SK-N-SH (cell line): ENCODE measurements at regions not wholly inside any gene's neighbourhood (a gene's known extent, or its start where the extent isn't known, plus 50 kb on each side); places are given as distances from the start of the nearest gene placed in this dataset.

Experiments
- CTCF ChIP-seq: fragments of 200-600 bp; sonication (generic); IDR thresholded peaks from 2 replicates; pipeline ENCODE4 v1.6.1; 2017; ENCODE audit warnings: antibody characterized with exemption, mild to moderate bottlenecking, moderate library complexity
- MAX ChIP-seq: IDR thresholded peaks from 2 replicates; pipeline ENCODE4 v1.4.0; 2012; ENCODE audit warnings: low read depth
- RCOR1 ChIP-seq: fragments of 150-350 bp; IDR thresholded peaks from 2 replicates; pipeline ENCODE4 v1.6.1; 2017; ENCODE audit warnings: antibody characterized with exemption, low read length
- SIN3A ChIP-seq: IDR thresholded peaks from 2 replicates; pipeline ENCODE4 v1.6.1; 2012; ENCODE audit warnings: low read depth, mild to moderate bottlenecking, low read length, moderate library complexity, borderline replicate concordance

GRCh38 chr20:24754691-24755090 lies 194.4 kb upstream of the CST7 start:
- TF ChIP-seq RCOR1 (no peak), SIN3A (no peak), MAX (no peak), CTCF (no peak)
